ENCODE measurements at regions not wholly inside any gene's neighbourhood (a gene's known extent, or its start where the extent isn't known, plus 50 kb on each side); places are given as distances from the start of the nearest gene placed in this dataset.

GRCh38 chr10:90605506-90605905, 252.3 kb downstream of the HTR7 start:
- TF ChIP-seq CTCF (IDR thresholded peaks at IDR 0.05) (no peak), POLR2A (IDR thresholded peaks at IDR 0.05) (no peak)
- H3K4me1 ChIP-seq (replicated peaks in 1 of 2): no peaks in the 10 kb centered on the region
- H3K4me3 ChIP-seq: no peak overlapping the region
- no peak for DNase-seq
- no peaks in the 10 kb centered on the region for H3K36me3 ChIP-seq (replicated peaks in 1 of 2)
- no peaks in the 10 kb centered on the region for H3K27me3 ChIP-seq
- intact Hi-C loops (cut with DNase I): no loop called here
- WGBS, 4 donors: 58 to 67% (median 59%) methylated on average over 3 of the region's 3 CpGs
- no peaks in the 10 kb centered on the region for H3K9me3 ChIP-seq (replicated peaks in 1 of 3)
- H3K27ac ChIP-seq: no peak overlapping the region

DNA sequence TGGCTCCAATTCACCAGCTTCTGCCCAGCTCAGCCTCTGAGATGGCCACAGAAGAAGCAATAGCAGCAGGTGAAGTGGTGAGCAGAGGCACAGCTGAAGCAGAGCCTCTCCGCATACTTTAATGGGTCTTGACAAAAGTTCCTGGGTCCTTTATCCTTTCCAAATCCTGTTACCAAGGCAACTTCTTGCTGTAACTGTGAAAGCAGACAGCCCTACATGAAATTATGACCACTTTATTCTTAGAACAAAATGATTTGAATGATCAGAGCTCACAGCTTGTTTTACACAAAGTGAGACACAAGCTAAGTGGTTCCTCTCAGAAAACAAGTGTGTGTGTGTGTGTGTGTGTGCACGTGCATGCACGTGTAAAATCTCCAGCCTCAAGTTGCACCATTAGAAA, 245.6 kb downstream of the HTR7 start:
- H3K4me3 ChIP-seq: no peak overlapping the region
- no peak for TF ChIP-seq POLR2A (IDR thresholded peaks at IDR 0.05)
- TF ChIP-seq CTCF (IDR thresholded peaks at IDR 0.05): no peak
- no peak overlapping the region for H3K27ac ChIP-seq
- WGBS, 4 donors: 64 to 76% (median 73%) methylated on average over 3 of the region's 3 CpGs
- intact Hi-C loops (cut with DNase I): no loop called here
- H3K9me3 ChIP-seq (replicated peaks in 1 of 3): no peaks in the 10 kb centered on the region
- H3K4me1 ChIP-seq (replicated peaks in 1 of 2): no peaks in the 10 kb centered on the region
- H3K27me3 ChIP-seq: no peaks in the 10 kb centered on the region
- no peak for DNase-seq
- no peaks in the 10 kb centered on the region for H3K36me3 ChIP-seq (replicated peaks in 1 of 2)

DNA sequence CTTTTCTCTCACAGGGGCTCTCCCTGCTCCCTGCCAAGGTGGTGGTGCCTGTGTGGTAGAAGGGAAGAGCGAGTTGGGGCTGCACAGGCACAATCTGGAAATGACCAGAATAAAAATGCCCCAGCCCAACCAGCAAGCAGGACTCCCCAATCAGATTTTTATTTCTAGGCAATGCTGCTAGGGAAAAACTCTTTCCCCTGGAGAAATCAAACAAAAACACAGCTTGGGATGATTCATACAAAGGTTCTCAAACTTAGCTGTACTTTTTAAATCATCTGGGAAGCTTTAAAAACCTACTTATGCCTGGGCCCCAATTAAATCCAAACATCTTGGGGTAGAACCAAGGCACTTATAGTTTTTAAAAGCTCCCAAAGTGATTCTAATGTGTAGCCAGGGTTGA, 243.2 kb downstream of the HTR7 start:
- Histone ChIP-seq H3K27me3 (no peaks in the 10 kb centered on the region), H3K9me3 (replicated peaks in 1 of 3) (no peaks in the 10 kb centered on the region), H3K4me3 (no peak overlapping the region), H3K27ac (no peak overlapping the region), H3K4me1 (replicated peaks in 1 of 2) (no peaks in the 10 kb centered on the region), H3K36me3 (replicated peaks in 1 of 2) (no peaks in the 10 kb centered on the region)
- DNase-seq: no peak
- 73 to 87% (median 79%) methylated on average over 1 of the region's 1 CpG for WGBS, 4 donors
- no peak for TF ChIP-seq CTCF (IDR thresholded peaks at IDR 0.05)
- no peak for TF ChIP-seq POLR2A (IDR thresholded peaks at IDR 0.05)
- intact Hi-C loops (cut with DNase I): no loop called here

DNA sequence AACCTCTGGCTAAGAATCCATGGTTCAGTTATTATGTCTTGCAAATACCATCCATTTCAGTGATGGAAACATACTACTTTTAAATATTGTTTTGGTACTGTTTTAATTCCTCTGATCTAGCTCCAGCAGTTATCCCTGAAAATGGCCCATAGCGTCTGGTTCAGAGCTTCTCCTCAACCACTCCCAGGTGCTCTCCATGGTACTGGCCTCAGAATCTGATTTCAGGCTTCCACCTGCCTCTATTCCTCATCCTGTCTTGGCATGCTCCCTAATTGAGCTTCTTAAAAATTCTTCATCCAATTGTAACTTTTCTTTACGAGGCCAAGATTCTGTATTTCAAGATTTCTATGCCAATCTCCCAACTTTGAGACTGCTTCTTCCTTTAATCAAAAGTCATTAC, 236.3 kb downstream of the HTR7 start:
- intact Hi-C loops (cut with DNase I): no loop called here
- Histone ChIP-seq H3K36me3 (replicated peaks in 1 of 2) (no peaks in the 10 kb centered on the region), H3K4me3 (no peak overlapping the region), H3K27me3 (peaks cover 5% of the 10 kb centered on the region), H3K9me3 (replicated peaks in 1 of 3) (no peaks in the 10 kb centered on the region), H3K27ac (no peak overlapping the region), H3K4me1 (replicated peaks in 1 of 2) (no peaks in the 10 kb centered on the region)
- no peak for TF ChIP-seq POLR2A (IDR thresholded peaks at IDR 0.05)
- no peak for TF ChIP-seq CTCF (IDR thresholded peaks at IDR 0.05)
- no peak for DNase-seq
- 17 to 39% (median 24%) methylated on average over 2 of the region's 2 CpGs for WGBS, 4 donors

Measured in adrenal gland (tissue), 9 donors.